Neural progenitor cell (in vitro differentiated cells): ENCODE measurements at regions not wholly inside any gene's neighbourhood (a gene's known extent, or its start where the extent isn't known, plus 50 kb on each side); places are given as distances from the start of the nearest gene placed in this dataset.
A peak's percentile ranks its signal among the peaks of the same experiment; 100 is the strongest.

Experiments used
- DNase-seq: peaks from one replicate; pipeline ENCODE4 v3.0.0-alpha.2; 2016; ENCODE audit warnings: low spot score
- H2AFZ ChIP-seq: fragments of 200-600 bp; sonication (generic); replicated peaks from 2 replicates; pipeline ENCODE4 v1.6.1; 2016; ENCODE audit warnings: antibody characterized with exemption
- H3F3A ChIP-seq: fragments of 200-600 bp; sonication (generic); 2 replicates; pipeline ENCODE4 v1.6.1; 2016; ENCODE audit warnings: antibody characterized with exemption, low read depth
- H3K27ac ChIP-seq: fragments of 200-600 bp; sonication (generic); 2 replicates; pipeline ENCODE4 v1.5.1; 2016; ENCODE audit warnings: mild to moderate bottlenecking
- H3K27me3 ChIP-seq: fragments of 200-600 bp; sonication (generic); 2 replicates; pipeline ENCODE4 v1.6.1; 2016; ENCODE audit warnings: mild to moderate bottlenecking, moderate library complexity
- H3K36me3 ChIP-seq: fragments of 200-600 bp; sonication (generic); 2 replicates; pipeline ENCODE4 v1.5.1; 2016
- H3K4me1 ChIP-seq: fragments of 200-600 bp; sonication (generic); 2 replicates; pipeline ENCODE4 v1.6.1; 2016; ENCODE audit warnings: mixed run types
- H3K4me2 ChIP-seq: fragments of 200-600 bp; sonication (generic); 2 replicates; pipeline ENCODE4 v1.6.1; 2016
- H3K4me3 ChIP-seq: fragments of 200-600 bp; sonication (generic); 2 replicates; pipeline ENCODE4 v1.5.1; 2016
- H3K79me2 ChIP-seq: fragments of 200-600 bp; sonication (generic); 2 replicates; pipeline ENCODE4 v1.6.1; 2016; ENCODE audit warnings: low read depth
- H3K9ac ChIP-seq: fragments of 200-600 bp; sonication (generic); 2 replicates; pipeline ENCODE4 v1.6.1; 2016
- H3K9me3 ChIP-seq: fragments of 200-600 bp; sonication (generic); 2 replicates; pipeline ENCODE4 v1.5.1; 2016; ENCODE audit warnings: low read depth
- H4K20me1 ChIP-seq: fragments of 200-600 bp; sonication (generic); 2 replicates; pipeline ENCODE4 v1.6.1; 2016; ENCODE audit warnings: low read depth
- H3K27ac Mint-ChIP-seq: 3 replicates; pipeline ENCODE4 v1.8.0; 2021; ENCODE audit warnings: mixed read lengths
- H3K27me3 Mint-ChIP-seq: 2 replicates; pipeline ENCODE4 v1.8.0; 2022; ENCODE audit warnings: low read depth, mild to moderate bottlenecking, inconsistent platforms, moderate library complexity, mixed read lengths; ENCODE audit not compliant: insufficient read depth
- H3K36me3 Mint-ChIP-seq: 3 replicates; pipeline ENCODE4 v1.8.0; 2021; ENCODE audit warnings: mixed read lengths
- H3K4me1 Mint-ChIP-seq: 3 replicates; pipeline ENCODE4 v1.8.0; 2021; ENCODE audit warnings: mixed read lengths
- H3K4me3 Mint-ChIP-seq: 3 replicates; pipeline ENCODE4 v1.8.0; 2021; ENCODE audit warnings: mild to moderate bottlenecking, moderate library complexity, mixed read lengths
- H3K9me3 Mint-ChIP-seq: 3 replicates; pipeline ENCODE4 v1.8.0; 2020; ENCODE audit warnings: mixed read lengths
- EZH2 ChIP-seq: fragments of 200-600 bp; sonication (generic); IDR thresholded peaks from 2 replicates; pipeline ENCODE4 v1.6.1; 2017; ENCODE audit warnings: antibody characterized with exemption, mild to moderate bottlenecking, moderate library complexity
- EZH2phosphoT487 ChIP-seq: fragments of 200-600 bp; sonication (generic); IDR thresholded peaks from 2 replicates; pipeline ENCODE4 v1.6.1; 2017; ENCODE audit warnings: antibody characterized with exemption
- TF ChIP-seq, protein P1 (sequence below): fragments of 200-600 bp; sonication (generic); IDR thresholded peaks from 2 replicates; pipeline ENCODE4 v1.5.1; 2017; ENCODE audit warnings: antibody characterized with exemption, mild to moderate bottlenecking

DNA sequence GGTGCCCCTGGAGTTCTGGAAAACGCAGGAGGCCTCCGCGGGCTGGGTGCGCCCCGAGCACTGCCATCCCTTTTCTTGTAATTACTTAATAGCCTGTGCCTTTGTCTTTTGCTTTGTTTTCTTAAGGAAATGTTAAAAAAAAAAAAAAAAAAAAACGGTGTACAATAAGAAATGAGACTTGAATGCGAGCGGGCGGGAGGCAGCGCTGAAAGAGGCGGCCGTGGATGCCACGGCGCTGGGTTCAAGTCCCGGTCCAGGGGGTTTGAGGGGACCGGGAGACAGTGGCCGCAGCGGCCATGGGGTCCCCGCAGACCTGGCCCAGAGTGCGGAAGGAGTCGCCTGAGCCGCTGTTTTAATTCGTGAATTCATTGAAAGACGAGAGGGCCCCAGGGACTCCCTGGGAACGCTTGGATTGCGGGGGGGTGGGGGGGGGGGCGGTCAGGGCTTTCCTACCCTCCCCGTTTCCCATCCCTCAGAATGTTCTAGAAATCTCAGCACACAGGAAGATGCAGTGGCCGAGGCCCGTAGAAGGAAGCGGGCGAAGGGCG is 349.2 kb upstream of the ARGLU1 start:
- H3K27me3 ChIP-seq: no peaks in the 10 kb centered on the region
- H3K36me3 ChIP-seq: no peaks in the 10 kb centered on the region
- H3K4me3 Mint-ChIP-seq: no peak overlapping the region
- H3K9ac ChIP-seq: no peak overlapping the region
- peak overlapping the region; percentile 78 for H3K4me2 ChIP-seq
- H3K4me1 ChIP-seq: peaks cover 64% of the 10 kb centered on the region
- DNase-seq: peak; percentile 42
- peaks cover 8% of the 10 kb centered on the region for H3K79me2 ChIP-seq
- no peaks in the 10 kb centered on the region for H4K20me1 ChIP-seq
- H3K36me3 Mint-ChIP-seq: no peaks in the 10 kb centered on the region
- no peak overlapping the region for H3K27ac Mint-ChIP-seq
- H3K4me3 ChIP-seq: peak overlapping the region; percentile 46
- peaks cover 56% of the 10 kb centered on the region for H3F3A ChIP-seq
- H3K9me3 ChIP-seq: no peaks in the 10 kb centered on the region
- peak overlapping the region; percentile 85 for H3K27ac ChIP-seq
- TF ChIP-seq EZH2 (no peak), EZH2phosphoT487 (no peak)
- TF ChIP-seq, protein P1, sequence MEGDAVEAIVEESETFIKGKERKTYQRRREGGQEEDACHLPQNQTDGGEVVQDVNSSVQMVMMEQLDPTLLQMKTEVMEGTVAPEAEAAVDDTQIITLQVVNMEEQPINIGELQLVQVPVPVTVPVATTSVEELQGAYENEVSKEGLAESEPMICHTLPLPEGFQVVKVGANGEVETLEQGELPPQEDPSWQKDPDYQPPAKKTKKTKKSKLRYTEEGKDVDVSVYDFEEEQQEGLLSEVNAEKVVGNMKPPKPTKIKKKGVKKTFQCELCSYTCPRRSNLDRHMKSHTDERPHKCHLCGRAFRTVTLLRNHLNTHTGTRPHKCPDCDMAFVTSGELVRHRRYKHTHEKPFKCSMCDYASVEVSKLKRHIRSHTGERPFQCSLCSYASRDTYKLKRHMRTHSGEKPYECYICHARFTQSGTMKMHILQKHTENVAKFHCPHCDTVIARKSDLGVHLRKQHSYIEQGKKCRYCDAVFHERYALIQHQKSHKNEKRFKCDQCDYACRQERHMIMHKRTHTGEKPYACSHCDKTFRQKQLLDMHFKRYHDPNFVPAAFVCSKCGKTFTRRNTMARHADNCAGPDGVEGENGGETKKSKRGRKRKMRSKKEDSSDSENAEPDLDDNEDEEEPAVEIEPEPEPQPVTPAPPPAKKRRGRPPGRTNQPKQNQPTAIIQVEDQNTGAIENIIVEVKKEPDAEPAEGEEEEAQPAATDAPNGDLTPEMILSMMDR: no peak
- H3K4me1 Mint-ChIP-seq: peaks cover 66% of the 10 kb centered on the region
- no peak overlapping the region for H2AFZ ChIP-seq
- peaks cover 5% of the 10 kb centered on the region for H3K27me3 Mint-ChIP-seq
- no peaks in the 10 kb centered on the region for H3K9me3 Mint-ChIP-seq

DNA sequence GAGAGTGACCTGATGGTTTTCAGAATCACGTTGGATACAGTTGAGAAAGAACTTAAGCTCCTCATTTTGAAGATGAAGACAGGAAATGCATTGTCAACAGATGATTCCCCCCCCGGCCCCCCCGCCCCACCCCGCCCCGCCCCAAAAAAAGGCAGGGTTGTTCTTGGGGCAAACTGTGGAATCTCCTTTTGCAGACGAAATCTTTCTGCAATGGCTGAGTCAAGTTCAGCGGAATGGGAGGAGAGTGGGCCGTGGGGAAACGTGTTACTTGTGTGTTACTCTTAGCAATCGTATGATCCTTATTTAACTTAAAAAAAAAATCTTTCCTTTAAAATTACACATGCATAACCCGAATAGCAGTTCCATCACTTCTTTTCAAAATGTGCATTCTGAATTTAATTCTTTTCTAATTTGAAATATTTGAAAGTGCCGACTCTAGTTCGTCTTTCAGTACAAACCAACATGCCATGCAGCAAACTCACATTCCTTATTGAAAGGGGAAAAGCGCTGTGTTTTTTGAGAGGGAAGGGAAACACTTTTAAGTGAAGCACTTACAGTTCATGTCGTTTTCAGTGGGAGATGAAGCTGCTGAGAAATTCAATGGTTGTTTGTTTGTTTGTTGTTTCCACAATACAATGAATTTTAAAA is 348.5 kb upstream of the ARGLU1 start:
- no peak overlapping the region for H3K4me3 Mint-ChIP-seq

DNA sequence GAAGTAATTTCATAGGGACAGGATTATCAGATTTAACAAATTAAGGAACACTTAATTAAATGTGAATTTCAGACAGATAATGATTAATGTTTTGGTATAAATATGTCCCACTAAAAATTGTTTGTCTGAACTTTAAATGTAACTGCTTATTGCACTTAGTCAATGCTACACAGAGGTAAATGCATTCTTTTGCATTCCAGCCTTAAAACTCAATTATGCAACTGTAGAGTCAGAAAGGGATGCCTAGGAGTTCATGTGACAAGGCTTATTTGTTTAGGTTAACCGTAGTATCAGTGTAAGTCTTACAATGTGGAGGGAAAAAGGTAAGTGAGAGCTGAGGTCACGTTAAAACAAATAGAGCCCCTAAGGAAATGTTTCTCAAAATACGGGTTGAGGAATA is 347.2 kb upstream of the ARGLU1 start:
- TF ChIP-seq EZH2 (no peak), EZH2phosphoT487 (no peak)
- TF ChIP-seq, protein P1: no peak

More for the DNA sequence above, 348.5 kb upstream of the ARGLU1 start:
- Mint-ChIP-seq H3K4me1 (peaks cover 62% of the 10 kb centered on the region), H3K36me3 (no peaks in the 10 kb centered on the region), H3K27me3 (peaks cover 5% of the 10 kb centered on the region), H3K9me3 (peaks cover 3% of the 10 kb centered on the region), H3K27ac (no peak overlapping the region)
- TF ChIP-seq EZH2 (no peak), EZH2phosphoT487 (no peak)
- TF ChIP-seq, protein P1: no peak
- H3K27ac ChIP-seq: no peak overlapping the region
- no peak for DNase-seq
- peaks cover 56% of the 10 kb centered on the region for H3F3A ChIP-seq
- peaks cover 64% of the 10 kb centered on the region for H3K4me1 ChIP-seq
- H3K36me3 ChIP-seq: no peaks in the 10 kb centered on the region
- no peaks in the 10 kb centered on the region for H3K9me3 ChIP-seq
- H4K20me1 ChIP-seq: no peaks in the 10 kb centered on the region
- H3K4me2 ChIP-seq: peak overlapping the region; percentile 54
- H2AFZ ChIP-seq: no peak overlapping the region
- H3K27me3 ChIP-seq: no peaks in the 10 kb centered on the region
- H3K9ac ChIP-seq: no peak overlapping the region
- peaks cover 8% of the 10 kb centered on the region for H3K79me2 ChIP-seq
- no peak overlapping the region for H3K4me3 ChIP-seq

More for the DNA sequence above, 347.2 kb upstream of the ARGLU1 start:
- Histone ChIP-seq H3F3A (peaks cover 53% of the 10 kb centered on the region), H3K4me2 (no peak overlapping the region), H3K4me3 (no peak overlapping the region), H3K27ac (no peak overlapping the region), H3K9ac (no peak overlapping the region), H3K79me2 (peaks cover 8% of the 10 kb centered on the region), H3K27me3 (no peaks in the 10 kb centered on the region), H3K9me3 (no peaks in the 10 kb centered on the region), H3K4me1 (peaks cover 58% of the 10 kb centered on the region), H4K20me1 (no peaks in the 10 kb centered on the region), H2AFZ (no peak overlapping the region), H3K36me3 (no peaks in the 10 kb centered on the region)
- DNase-seq: no peak
- Mint-ChIP-seq H3K36me3 (no peaks in the 10 kb centered on the region), H3K27ac (no peak overlapping the region), H3K27me3 (peaks cover 2% of the 10 kb centered on the region), H3K9me3 (peaks cover 3% of the 10 kb centered on the region), H3K4me1 (peaks cover 49% of the 10 kb centered on the region), H3K4me3 (no peak overlapping the region)
